ENCODE measurements at regions not wholly inside any gene's neighbourhood (a gene's known extent, or its start where the extent isn't known, plus 50 kb on each side); places are given as distances from the start of the nearest gene placed in this dataset.

DNA sequence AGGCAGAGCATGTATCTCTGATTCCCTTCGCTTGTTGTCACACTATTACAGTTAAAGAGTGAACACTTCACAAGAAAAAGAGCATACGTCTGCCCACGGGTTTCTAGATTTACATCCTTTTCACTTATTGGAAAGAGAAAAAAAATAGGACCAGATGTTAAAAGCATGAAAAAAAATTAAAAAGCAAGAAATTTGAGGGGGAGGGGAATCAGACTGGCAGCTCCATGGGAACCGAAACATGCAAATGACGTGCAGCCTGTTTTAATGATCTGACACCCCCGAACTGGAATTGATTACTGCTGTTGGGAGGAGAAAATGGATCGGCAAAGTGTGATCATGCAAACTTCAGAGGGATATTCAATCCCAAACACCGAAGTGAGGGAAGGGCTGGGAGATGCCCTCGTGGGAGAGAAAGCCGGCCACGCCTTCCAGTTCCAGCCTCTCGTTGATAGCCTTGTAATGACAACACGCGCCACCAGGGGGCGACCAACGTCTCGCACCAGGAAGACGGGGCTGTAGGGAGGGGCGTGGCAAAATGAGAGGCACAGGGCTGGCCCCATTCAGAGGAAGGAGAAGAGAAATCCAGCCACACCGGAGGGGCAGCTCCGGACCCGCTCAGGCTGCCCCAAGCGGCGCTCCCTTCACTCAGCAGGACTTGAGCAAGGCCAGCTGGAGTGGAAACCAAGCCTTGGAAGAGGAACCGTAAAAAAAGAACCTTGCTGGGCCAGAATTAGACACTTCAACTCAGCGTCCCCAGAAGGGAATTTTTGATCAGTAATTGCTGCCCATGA lies 53.8 kb upstream of the SYT13 start:
- H3K27me3 ChIP-seq (ENCODE audit: insufficient read depth, low read length): peaks cover 18% of the 10 kb centered on the region
- H3K4me2 ChIP-seq (ENCODE audit: low read length): peak overlapping the region; percentile 78
- TF ChIP-seq, protein P1, sequence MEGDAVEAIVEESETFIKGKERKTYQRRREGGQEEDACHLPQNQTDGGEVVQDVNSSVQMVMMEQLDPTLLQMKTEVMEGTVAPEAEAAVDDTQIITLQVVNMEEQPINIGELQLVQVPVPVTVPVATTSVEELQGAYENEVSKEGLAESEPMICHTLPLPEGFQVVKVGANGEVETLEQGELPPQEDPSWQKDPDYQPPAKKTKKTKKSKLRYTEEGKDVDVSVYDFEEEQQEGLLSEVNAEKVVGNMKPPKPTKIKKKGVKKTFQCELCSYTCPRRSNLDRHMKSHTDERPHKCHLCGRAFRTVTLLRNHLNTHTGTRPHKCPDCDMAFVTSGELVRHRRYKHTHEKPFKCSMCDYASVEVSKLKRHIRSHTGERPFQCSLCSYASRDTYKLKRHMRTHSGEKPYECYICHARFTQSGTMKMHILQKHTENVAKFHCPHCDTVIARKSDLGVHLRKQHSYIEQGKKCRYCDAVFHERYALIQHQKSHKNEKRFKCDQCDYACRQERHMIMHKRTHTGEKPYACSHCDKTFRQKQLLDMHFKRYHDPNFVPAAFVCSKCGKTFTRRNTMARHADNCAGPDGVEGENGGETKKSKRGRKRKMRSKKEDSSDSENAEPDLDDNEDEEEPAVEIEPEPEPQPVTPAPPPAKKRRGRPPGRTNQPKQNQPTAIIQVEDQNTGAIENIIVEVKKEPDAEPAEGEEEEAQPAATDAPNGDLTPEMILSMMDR (IDR thresholded peaks at IDR 0.05; ENCODE audit: insufficient read depth, low read depth, low read length): peak; percentile 71
- no peak for TF ChIP-seq EZH2 (IDR thresholded peaks at IDR 0.05; ENCODE audit: insufficient read depth, low read length)
- Mint-ChIP-seq H3K27me3 (ENCODE audit: low read depth, unreplicated experiment) (peaks cover 25% of the 10 kb centered on the region), H3K4me3 (ENCODE audit: unreplicated experiment) (no peak overlapping the region), H3K36me3 (ENCODE audit: low read depth, unreplicated experiment) (no peaks in the 10 kb centered on the region), H3K27ac (ENCODE audit: unreplicated experiment) (no peak overlapping the region), H3K9me3 (ENCODE audit: unreplicated experiment) (no peaks in the 10 kb centered on the region), H3K4me1 (ENCODE audit: low read depth, unreplicated experiment) (no peaks in the 10 kb centered on the region)
- no peaks in the 10 kb centered on the region for H3K9me3 ChIP-seq (ENCODE audit: insufficient read depth, low read depth, low read length)
- H3K9ac ChIP-seq (ENCODE audit: low read length): no peak overlapping the region
- H3K4me3 ChIP-seq (ENCODE audit: insufficient read depth, low read depth, low read length): no peak overlapping the region
- peak; percentile 56 for DNase-seq (ENCODE audit: low read depth)
- FAIRE-seq: no peak
- no peaks in the 10 kb centered on the region for H3K36me3 ChIP-seq (ENCODE audit: insufficient read depth, low read length)
- no peaks in the 10 kb centered on the region for H4K20me1 ChIP-seq (ENCODE audit: insufficient read depth, low read length)
- no peak overlapping the region for H2AFZ ChIP-seq (ENCODE audit: low read depth, low read length)
- H3K79me2 ChIP-seq (ENCODE audit: insufficient read depth, low read length): no peaks in the 10 kb centered on the region
- H3K4me1 ChIP-seq (ENCODE audit: insufficient read depth, low read length): no peaks in the 10 kb centered on the region
- H3K27ac ChIP-seq (ENCODE audit: low read depth, low read length): no peak overlapping the region

DNA sequence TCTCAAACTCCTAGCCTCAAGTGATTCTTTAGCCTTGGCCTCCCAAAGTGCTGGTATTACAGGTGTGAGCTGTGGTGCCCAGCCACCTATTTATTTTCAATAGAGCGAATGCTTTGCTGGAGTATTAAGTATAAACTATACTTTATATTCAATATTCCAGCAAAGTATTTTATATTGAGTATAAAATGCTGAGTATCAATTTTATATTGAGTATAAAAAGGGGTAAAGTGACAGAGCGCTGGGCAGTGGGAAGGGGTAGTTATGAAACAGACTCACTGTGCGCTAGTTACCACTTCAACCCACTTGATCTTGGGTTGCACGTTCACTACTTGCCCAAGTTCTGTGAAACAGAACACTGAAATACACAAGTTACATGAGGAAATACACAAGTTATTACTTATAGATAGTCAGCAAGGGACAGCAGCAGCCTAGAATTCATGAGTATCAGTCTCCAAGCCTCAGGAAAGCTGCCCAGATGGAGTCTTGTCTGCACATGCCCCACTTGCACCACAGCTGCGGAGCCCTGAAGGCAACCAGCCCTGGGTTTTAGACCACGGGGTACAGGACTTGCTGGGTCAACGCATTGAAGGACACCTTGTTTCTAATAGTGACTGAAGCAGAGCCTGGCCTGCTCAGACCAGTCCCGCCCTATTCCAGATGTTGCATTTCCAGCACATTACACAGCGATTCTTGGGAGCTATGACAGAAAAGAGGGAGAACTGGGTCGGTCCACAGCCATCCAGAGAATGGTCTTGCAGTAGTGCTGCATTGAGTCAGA lies 51.6 kb upstream of the SYT13 start:
- H2AFZ ChIP-seq (ENCODE audit: low read depth, low read length): no peak overlapping the region
- no peak overlapping the region for H3K27ac Mint-ChIP-seq (ENCODE audit: unreplicated experiment)
- H3K27me3 Mint-ChIP-seq (ENCODE audit: low read depth, unreplicated experiment): peaks cover 29% of the 10 kb centered on the region
- no peak overlapping the region for H3K4me2 ChIP-seq (ENCODE audit: low read length)
- no peak overlapping the region for H3K27ac ChIP-seq (ENCODE audit: low read depth, low read length)
- no peaks in the 10 kb centered on the region for H4K20me1 ChIP-seq (ENCODE audit: insufficient read depth, low read length)
- H3K4me3 Mint-ChIP-seq (ENCODE audit: unreplicated experiment): no peak overlapping the region
- H3K36me3 ChIP-seq (ENCODE audit: insufficient read depth, low read length): no peaks in the 10 kb centered on the region
- no peaks in the 10 kb centered on the region for H3K4me1 Mint-ChIP-seq (ENCODE audit: low read depth, unreplicated experiment)
- FAIRE-seq (no peak), DNase-seq (ENCODE audit: low read depth) (no peak)
- H3K79me2 ChIP-seq (ENCODE audit: insufficient read depth, low read length): no peaks in the 10 kb centered on the region
- H3K9me3 Mint-ChIP-seq (ENCODE audit: unreplicated experiment): no peaks in the 10 kb centered on the region
- peaks cover 2% of the 10 kb centered on the region for H3K4me1 ChIP-seq (ENCODE audit: insufficient read depth, low read length)
- H3K27me3 ChIP-seq (ENCODE audit: insufficient read depth, low read length): peaks cover 8% of the 10 kb centered on the region
- no peak overlapping the region for H3K9ac ChIP-seq (ENCODE audit: low read length)
- H3K4me3 ChIP-seq (ENCODE audit: insufficient read depth, low read depth, low read length): no peak overlapping the region
- H3K36me3 Mint-ChIP-seq (ENCODE audit: low read depth, unreplicated experiment): no peaks in the 10 kb centered on the region
- H3K9me3 ChIP-seq (ENCODE audit: insufficient read depth, low read depth, low read length): no peaks in the 10 kb centered on the region
- TF ChIP-seq, protein P1 (IDR thresholded peaks at IDR 0.05; ENCODE audit: insufficient read depth, low read depth, low read length): no peak
- TF ChIP-seq EZH2 (IDR thresholded peaks at IDR 0.05; ENCODE audit: insufficient read depth, low read length): no peak
